Ishikawa (cell line): ENCODE measurements at regions not wholly inside any gene's neighbourhood (a gene's known extent, or its start where the extent isn't known, plus 50 kb on each side); places are given as distances from the start of the nearest gene placed in this dataset.

ENCODE experiments used
- FOXM1 ChIP-seq: IDR thresholded peaks from 2 replicates; pipeline ENCODE4 v1.6.1; 2012; ENCODE audit warnings: low read depth, borderline replicate concordance
- MAX ChIP-seq: IDR thresholded peaks from 2 replicates; pipeline ENCODE4 v1.6.1; 2012
- NFIC ChIP-seq: IDR thresholded peaks from 2 replicates; pipeline ENCODE4 v1.6.1; 2012
- RAD21 ChIP-seq: IDR thresholded peaks from 2 replicates; pipeline ENCODE4 v1.6.1; 2012; ENCODE audit warnings: low read depth
- REST ChIP-seq: IDR thresholded peaks from 2 replicates; pipeline ENCODE4 v1.6.1; 2012; ENCODE audit warnings: low read depth, mild to moderate bottlenecking
- TAF1 ChIP-seq: IDR thresholded peaks from 2 replicates; pipeline ENCODE4 v1.6.1; 2012; ENCODE audit warnings: low read depth, mild to moderate bottlenecking
- TEAD4 ChIP-seq: IDR thresholded peaks from 2 replicates; pipeline ENCODE4 v1.6.1; 2012

GRCh38 chr4:176584031-176584606, 208.6 kb downstream of the VEGFC start:
- TF ChIP-seq NFIC (no peak), RAD21 (no peak), TEAD4 (no peak), TAF1 (no peak), REST (no peak), MAX (no peak), FOXM1 (no peak)
